Thoracic aorta (tissue), 2 donors: ENCODE measurements at regions not wholly inside any gene's neighbourhood (a gene's known extent, or its start where the extent isn't known, plus 50 kb on each side); places are given as distances from the start of the nearest gene placed in this dataset.
A peak's percentile ranks its signal among the peaks of the same experiment; 100 is the strongest.

Experiments
- ATAC-seq: fragments of 150-250 bp; one replicate; pipeline ENCODE4 v1.8.0; 2017; ENCODE audit warnings: low read depth; ENCODE audit not compliant: insufficient number of reproducible peaks, low FRiP score
- DNase-seq: peaks from one replicate; pipeline ENCODE4 v3.0.0-alpha.2; 2020; ENCODE audit warnings: low spot score
- H3K27ac ChIP-seq, 2 donors: fragments of 200-600 bp; sonication (generic); 1 replicate in 1 of 2; 2 replicates in 1 of 2; pipeline ENCODE4 v1.5.1; 2016; ENCODE audit warnings: mild to moderate bottlenecking in 2 of 2, moderate library complexity in 2 of 2
- H3K27me3 ChIP-seq: fragments of 200-600 bp; sonication (generic); replicated peaks from 2 replicates; pipeline ENCODE4 v1.6.0; 2016; ENCODE audit warnings: mild to moderate bottlenecking; ENCODE audit not compliant: insufficient read depth
- H3K36me3 ChIP-seq: fragments of 200-600 bp; sonication (generic); one replicate; pipeline ENCODE4 v1.5.1; 2016
- H3K4me1 ChIP-seq, 2 donors: fragments of 200-600 bp; sonication (generic); 1 replicate in 1 of 2; 2 replicates in 1 of 2; pipeline versions ENCODE4 v1.5.1 to v1.6.0; 2016; ENCODE audit warnings: low read depth in 2 of 2, mild to moderate bottlenecking in 1 of 2; ENCODE audit not compliant: control insufficient read depth in 1 of 2
- H3K4me3 ChIP-seq: fragments of 200-600 bp; sonication (generic); 2 replicates; pipeline ENCODE4 v1.5.1; 2016; ENCODE audit warnings: mild to moderate bottlenecking
- H3K9me3 ChIP-seq: fragments of 200-600 bp; sonication (generic); 2 replicates; pipeline ENCODE4 v1.5.1; 2016
- CTCF ChIP-seq: fragments of 200-600 bp; sonication (generic); IDR thresholded peaks from one replicate; pipeline ENCODE4 v1.5.1; 2019; ENCODE audit warnings: antibody characterized with exemption

GRCh38 chr4:183843248-183843671 lies 61.8 kb upstream of the STOX2 start:
- ATAC-seq, result peak; percentile 75
- no peaks in the 10 kb centered on the region for H3K9me3 ChIP-seq
- H3K36me3 ChIP-seq, result no peaks in the 10 kb centered on the region
- H3K4me3 ChIP-seq, result no peak overlapping the region
- peak overlapping the region; percentile 58 to 70 for H3K27ac ChIP-seq
- no peak for TF ChIP-seq CTCF
- DNase-seq, result no peak
- no peaks in the 10 kb centered on the region for H3K27me3 ChIP-seq
- H3K4me1 ChIP-seq, result peaks cover 0 to 28% of the 10 kb centered on the region in 2 donors

GRCh38 chr4:183846951-183847350 lies 58.2 kb upstream of the STOX2 start:
- Histone ChIP-seq H3K36me3 (no peaks in the 10 kb centered on the region), H3K27me3 (no peaks in the 10 kb centered on the region), H3K4me1 (peaks cover 0 to 32% of the 10 kb centered on the region in 2 donors), H3K27ac (no peak overlapping the region), H3K9me3 (no peaks in the 10 kb centered on the region), H3K4me3 (no peak overlapping the region)
- ATAC-seq (no peak), DNase-seq (no peak)
- TF ChIP-seq CTCF, result no peak

GRCh38 chr4:183848805-183849204 lies 56.3 kb upstream of the STOX2 start:
- ATAC-seq, result no peak
- TF ChIP-seq CTCF, result no peak
- H3K36me3 ChIP-seq, result no peaks in the 10 kb centered on the region
- H3K9me3 ChIP-seq, result no peaks in the 10 kb centered on the region
- H3K27me3 ChIP-seq, result no peaks in the 10 kb centered on the region
- H3K27ac ChIP-seq, result peak overlapping the region in 1 of 2 donors; percentile 6
- no peak overlapping the region for H3K4me3 ChIP-seq
- no peak for DNase-seq
- H3K4me1 ChIP-seq, result peaks cover 0 to 18% of the 10 kb centered on the region in 2 donors

- Histone ChIP-seq H3K27ac (no peak overlapping the region), H3K27me3 (no peaks in the 10 kb centered on the region), H3K9me3 (no peaks in the 10 kb centered on the region), H3K4me3 (no peak overlapping the region), H3K36me3 (no peaks in the 10 kb centered on the region), H3K4me1 (peaks cover 0 to 15% of the 10 kb centered on the region in 2 donors)
- TF ChIP-seq CTCF, result no peak
- no peak for ATAC-seq
- DNase-seq, result no peak
Observed at GRCh38 chr4:183852910-183853547, 52.1 kb upstream of the STOX2 start.

GRCh38 chr4:183853548-183853940 lies 51.6 kb upstream of the STOX2 start:
- ATAC-seq (no peak), DNase-seq (no peak)
- Histone ChIP-seq H3K9me3 (no peaks in the 10 kb centered on the region), H3K4me3 (no peak overlapping the region), H3K27me3 (no peaks in the 10 kb centered on the region), H3K4me1 (peaks cover 0 to 15% of the 10 kb centered on the region in 2 donors), H3K36me3 (no peaks in the 10 kb centered on the region), H3K27ac (no peak overlapping the region)
- no peak for TF ChIP-seq CTCF
